ENCODE measurements at regions not wholly inside any gene's neighbourhood (a gene's known extent, or its start where the extent isn't known, plus 50 kb on each side); places are given as distances from the start of the nearest gene placed in this dataset.

DNA sequence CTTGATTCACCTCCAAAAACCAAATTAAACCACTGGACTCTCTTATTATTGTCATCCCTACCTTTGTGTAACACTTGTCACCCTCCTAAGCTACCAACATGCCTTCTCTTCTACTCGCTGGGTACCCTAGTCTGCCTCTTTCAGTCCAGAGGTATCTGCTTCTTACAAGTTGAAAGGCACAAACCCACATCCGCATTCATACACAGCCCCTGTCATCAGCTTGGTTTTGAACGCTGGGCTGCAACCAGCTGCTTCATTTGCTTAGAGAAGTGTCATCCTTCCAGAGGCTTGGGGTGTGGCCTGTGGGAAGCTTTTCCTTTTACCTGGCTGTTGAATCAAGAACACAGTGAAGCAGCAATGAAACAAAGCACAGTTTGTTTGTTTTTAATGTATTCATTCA, 138.8 kb upstream of the WWC1 start:
- DNase-seq (ENCODE audit: low read depth in 2 of 2): no peak

DNA sequence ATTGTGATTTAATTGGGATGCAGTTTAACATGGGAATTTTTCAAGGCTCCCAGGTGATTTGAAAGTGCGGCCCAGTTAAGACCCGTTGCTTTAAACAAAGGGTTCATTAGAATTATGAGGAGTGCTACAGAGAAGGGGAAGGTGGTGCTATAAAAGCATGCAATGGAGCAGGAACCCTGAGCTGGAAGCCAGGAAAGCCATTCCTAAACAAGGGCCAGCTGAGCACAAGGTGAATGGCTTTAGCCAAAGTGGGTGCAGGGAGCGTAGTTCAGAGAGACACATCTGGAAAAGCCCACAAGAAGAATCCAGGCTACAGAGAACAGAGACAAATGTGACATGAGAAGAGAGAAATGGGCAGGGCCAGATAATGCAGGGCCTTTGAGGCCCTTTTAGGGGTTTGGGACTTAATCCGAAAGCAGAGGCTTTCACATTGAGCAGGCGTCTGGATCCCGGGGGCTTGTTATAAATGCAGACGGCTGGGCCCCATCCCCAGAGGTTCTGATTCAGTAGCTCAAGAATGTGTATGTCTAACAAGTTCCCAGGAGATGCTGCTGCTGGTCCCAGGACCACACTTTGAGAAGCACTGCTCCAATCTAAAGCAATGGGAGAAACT, 138.1 kb upstream of the WWC1 start:
- DNase-seq (ENCODE audit: low read depth in 2 of 2): no peak

GRCh38 chr5:168153876-168154270, 137.6 kb upstream of the WWC1 start:
- no peak for DNase-seq (ENCODE audit: low read depth in 2 of 2)

GRCh38 chr5:168155585-168155984, 135.9 kb upstream of the WWC1 start:
- no peak for DNase-seq (ENCODE audit: low read depth in 2 of 2)

- DNase-seq (ENCODE audit: low read depth in 2 of 2): no peak
Measured at GRCh38 chr5:168156170-168156569, 135.3 kb upstream of the WWC1 start.

- DNase-seq (ENCODE audit: low read depth in 2 of 2): no peak
Measured at GRCh38 chr5:168157141-168157540, 134.3 kb upstream of the WWC1 start.

DNA sequence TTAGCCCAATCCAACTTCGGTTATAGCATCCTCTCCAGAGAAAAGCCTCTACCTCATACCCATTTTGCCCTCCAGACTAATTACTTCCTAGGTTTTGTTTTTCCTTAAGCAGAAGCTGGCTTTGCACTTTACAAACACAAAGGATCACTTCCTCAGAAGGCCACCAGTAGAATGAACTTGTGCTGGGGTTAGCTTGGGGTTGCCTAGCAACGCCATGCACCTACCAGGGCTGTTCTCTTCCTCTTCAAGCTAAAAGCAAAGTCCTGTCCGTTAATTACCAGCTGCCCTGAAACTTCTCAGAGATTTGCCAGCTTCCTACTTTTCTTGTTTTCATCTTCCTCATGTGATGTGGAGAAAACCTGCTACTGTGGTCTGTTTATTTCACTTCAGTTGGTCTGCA, 132.0 kb upstream of the WWC1 start:
- DNase-seq (ENCODE audit: low read depth in 2 of 2): no peak

DNA sequence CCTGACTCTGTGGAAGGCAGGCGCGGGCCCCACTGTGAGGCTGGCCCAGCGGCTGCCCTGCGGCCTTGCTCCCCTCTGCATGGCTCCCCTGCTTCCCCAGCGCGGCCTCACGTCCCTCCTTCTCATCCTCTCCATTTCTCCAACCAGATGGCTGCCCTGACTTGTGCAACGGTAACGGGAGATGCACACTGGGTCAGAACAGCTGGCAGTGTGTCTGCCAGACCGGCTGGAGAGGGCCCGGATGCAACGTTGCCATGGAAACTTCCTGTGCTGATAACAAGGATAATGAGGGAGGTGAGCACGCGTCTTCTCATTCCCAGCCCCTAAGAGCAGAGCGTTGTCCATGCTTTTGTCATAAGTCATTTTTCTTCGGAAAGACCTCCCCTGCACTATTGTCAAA, 129.0 kb upstream of the WWC1 start:
- no peak for DNase-seq (ENCODE audit: low read depth in 2 of 2)

DNA sequence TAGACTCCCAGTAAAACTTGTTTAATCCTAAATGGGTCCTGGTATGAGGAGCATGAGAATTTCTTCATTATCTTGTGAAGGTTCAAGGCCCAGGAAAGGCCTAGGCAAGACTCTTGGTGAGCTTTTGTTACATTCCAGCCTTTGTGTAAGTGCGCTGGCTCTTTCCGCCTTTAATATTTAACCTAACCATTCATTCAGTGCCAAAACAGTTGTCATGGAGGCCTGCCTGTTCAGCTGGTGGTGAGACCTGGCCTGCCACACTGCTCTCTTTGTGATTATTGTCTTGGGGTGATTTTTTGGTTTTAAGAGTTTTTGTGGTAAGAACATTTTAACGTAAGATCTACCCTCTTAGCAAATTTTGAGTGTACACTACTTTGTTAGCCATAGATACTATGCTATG, 127.5 kb upstream of the WWC1 start:
- no peak for DNase-seq (ENCODE audit: low read depth in 2 of 2)

DNA sequence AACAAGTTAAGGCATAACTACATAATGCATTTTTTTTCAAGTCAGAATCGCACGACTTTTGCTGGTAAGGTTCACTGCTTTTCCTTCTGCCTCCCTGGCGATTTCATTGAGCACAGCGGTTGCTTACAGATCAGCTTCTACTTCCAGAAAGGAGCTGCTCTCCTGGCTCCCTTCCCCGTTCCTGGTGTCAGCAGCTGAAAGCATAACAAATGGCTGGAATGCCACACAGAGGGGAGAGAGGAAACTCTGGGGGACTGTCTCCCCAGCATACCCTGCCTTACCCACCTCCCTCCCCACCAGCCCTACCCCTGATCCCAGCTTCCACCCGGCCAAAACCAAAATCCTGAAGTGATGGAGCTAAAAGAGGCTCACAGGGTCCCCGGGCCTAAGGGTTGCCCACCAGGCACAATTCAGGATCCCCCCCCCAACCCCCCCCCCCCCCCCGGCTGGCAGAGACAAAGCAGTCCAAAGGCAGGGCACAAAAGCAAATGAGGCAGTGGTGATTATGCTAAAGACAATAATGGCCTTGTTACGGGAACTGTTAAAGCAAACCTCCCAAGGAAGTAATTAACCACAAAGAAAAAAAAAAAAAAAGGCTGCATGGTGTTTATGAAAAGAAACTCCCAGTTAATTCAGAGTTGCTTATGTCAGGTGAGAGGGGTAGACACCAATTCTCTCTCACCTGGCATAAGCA, 126.1 kb upstream of the WWC1 start:
- no peak for DNase-seq (ENCODE audit: low read depth in 2 of 2)

DNA sequence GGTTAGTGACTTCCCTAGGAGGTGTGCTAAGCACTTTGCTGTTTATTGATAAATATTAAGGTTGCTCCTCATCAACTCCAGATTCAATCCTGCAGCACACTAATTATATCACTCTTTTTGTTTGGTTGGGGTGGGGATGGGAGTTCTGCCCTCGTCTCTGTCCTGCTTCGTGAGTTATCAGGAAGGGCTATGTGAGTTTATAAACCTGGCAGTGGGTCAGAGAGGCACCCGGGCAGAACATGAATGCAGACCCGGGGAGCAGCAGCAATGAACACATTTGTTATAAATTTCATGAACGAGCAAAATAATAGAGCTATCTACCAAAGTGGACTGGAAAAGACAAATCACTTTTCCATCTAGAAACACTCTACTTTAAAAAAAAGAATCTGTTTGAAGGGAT, 125.5 kb upstream of the WWC1 start:
- DNase-seq (ENCODE audit: low read depth in 2 of 2): no peak

GRCh38 chr5:168167338-168167737, 124.1 kb upstream of the WWC1 start:
- no peak for DNase-seq (ENCODE audit: low read depth in 2 of 2)

- no peak for DNase-seq (ENCODE audit: low read depth in 2 of 2)
Measured at GRCh38 chr5:168168978-168169698, 122.3 kb upstream of the WWC1 start.

GRCh38 chr5:168169791-168170190, 121.7 kb upstream of the WWC1 start:
- DNase-seq (ENCODE audit: low read depth in 2 of 2): no peak

- DNase-seq (ENCODE audit: low read depth in 2 of 2): no peak
Measured at GRCh38 chr5:168171901-168172759, 119.3 kb upstream of the WWC1 start.

DNA sequence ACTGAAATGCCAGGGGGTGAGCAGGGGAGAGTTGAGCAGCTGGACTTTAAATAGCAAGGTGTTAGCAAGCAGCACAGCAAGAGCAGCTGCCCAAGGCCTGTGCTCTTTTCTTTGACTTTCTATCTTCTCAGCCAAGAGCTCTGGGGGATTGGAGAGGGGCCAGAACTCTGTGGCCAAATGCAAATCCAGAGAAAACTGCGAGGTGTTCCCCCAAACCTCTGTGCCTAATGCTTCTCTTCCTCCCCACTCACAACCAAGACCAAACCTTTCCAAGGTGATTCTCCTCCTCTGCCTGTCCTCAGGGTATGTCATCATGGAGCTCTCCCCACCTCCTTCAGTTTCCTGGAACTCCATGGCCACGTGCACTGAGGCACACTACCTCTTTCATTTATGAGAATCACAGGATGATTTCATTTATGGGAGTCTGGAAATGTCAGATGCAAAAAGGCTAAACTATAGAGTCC, 118.7 kb upstream of the WWC1 start:
- no peak for DNase-seq (ENCODE audit: low read depth in 2 of 2)

DNA sequence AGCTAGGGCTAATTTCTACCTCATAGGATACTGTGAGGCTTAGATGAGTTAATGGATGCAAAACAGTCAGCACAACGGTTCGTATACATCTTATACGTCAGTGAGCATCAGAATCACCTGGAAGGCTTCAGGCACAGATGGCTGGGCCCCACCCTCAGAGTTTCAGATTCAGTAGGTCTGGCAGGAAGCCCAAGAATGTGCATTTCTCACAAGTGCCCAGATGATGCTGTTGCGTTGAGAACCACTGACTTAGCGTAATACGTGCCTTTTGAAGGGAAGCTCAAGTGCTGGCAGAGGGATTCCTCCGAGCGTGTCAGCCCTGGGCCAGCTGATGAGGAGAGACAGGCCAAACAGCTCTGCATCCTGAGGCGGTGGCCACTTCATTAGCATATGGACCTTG, 117.1 kb upstream of the WWC1 start:
- no peak for DNase-seq (ENCODE audit: low read depth in 2 of 2)

GRCh38 chr5:168176251-168176650, 115.2 kb upstream of the WWC1 start:
- DNase-seq (ENCODE audit: low read depth in 2 of 2): no peak

- DNase-seq (ENCODE audit: low read depth in 2 of 2): no peak
Measured at GRCh38 chr5:168176941-168177340, 114.5 kb upstream of the WWC1 start.

DNA sequence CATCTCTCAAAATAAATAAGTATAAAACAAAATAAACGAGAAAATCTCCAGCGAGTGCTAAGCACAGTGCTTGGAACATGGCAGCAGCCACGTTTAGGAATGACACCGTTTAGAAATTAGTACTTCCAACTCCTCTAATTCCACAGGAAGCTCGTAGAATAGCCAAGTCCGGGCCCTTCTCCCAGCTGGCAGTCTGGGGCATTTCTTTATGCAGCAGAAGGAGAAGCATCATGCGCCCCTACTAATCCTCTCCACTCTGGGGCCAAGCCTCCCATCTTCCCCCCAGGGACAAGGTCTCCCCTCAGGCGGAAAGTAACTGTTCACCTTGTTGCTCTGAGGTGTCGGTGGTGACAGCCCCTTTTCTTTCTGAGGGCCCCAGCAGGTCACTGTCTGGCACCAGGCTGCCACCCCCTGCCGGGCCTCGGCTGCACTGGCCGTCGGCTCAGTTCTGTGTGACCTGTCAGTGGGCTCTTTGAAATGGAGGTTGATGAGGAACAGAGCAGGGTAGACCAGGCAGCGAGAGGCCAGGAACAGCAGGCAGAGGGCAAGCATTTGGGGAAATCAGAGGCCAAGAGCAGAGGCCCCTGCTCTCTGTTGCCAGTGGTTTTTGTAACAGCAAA, 113.5 kb upstream of the WWC1 start:
- DNase-seq (ENCODE audit: low read depth in 2 of 2): no peak

DNA sequence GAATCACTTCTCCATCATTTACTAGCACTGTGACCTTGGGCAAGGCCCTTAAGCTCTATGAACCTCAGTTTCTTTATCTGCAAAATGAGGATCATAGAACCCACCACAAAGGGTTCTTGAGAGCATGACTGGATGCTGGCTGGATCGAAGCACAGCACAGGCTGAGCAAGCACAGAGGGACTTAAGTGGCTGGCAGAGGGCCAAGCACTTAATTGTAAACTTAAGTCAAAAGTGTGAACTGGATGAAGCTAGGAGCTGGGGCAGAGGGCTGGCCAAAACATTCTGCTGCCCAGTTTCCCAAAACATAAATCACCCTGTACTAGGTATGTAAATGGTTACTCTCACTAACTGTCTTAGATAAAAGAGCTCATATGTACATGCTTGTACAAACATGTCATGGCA, 112.3 kb upstream of the WWC1 start:
- DNase-seq (ENCODE audit: low read depth in 2 of 2): no peak

GRCh38 chr5:168182269-168182668, 109.2 kb upstream of the WWC1 start:
- DNase-seq (ENCODE audit: low read depth in 2 of 2): no peak

All from activated CD4-positive, alpha-beta T cell treated with anti-CD3 and anti-CD28 coated beads for 24 hours (primary cell).